ENCODE measurements at regions not wholly inside any gene's neighbourhood (a gene's known extent, or its start where the extent isn't known, plus 50 kb on each side); places are given as distances from the start of the nearest gene placed in this dataset.

DNA sequence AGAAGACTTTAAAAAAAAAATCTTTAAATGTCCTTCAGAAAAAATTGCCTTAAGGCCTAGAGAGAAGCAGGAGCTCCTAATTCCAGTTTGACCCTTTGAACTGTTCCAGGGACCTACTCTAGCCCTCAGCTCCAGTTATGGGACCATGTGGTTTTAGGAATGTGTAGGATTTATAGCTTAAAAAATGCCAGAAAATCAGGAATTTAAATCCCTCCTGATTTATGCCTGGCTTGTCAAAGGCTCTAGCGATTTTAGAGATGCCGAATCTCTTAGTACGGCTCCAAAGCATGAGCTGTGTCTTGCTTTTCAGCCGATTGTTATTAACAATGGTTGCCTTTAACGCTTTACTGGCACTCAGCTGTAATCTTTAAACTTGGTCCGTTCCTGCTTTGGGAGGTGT is 130.6 kb upstream of the NPVF start:
- DNase-seq (ENCODE audit: low spot score in 2 of 2), result peak; percentile 16 to 54
- peaks cover 16% of the 10 kb centered on the region for H3K4me1 ChIP-seq
- no peaks in the 10 kb centered on the region for H3K27me3 ChIP-seq (ENCODE audit: low read depth)
- no peak overlapping the region; the same call in 1 of the 2 replicates for H3K4me3 ChIP-seq
- no peaks in the 10 kb centered on the region for H3K9me3 ChIP-seq
- in situ Hi-C loops (cut with MboI; ENCODE audit: low sequenced_read_pairs), result no loop called here
- no peaks in the 10 kb centered on the region for H3K36me3 ChIP-seq (replicated peaks)

DNA sequence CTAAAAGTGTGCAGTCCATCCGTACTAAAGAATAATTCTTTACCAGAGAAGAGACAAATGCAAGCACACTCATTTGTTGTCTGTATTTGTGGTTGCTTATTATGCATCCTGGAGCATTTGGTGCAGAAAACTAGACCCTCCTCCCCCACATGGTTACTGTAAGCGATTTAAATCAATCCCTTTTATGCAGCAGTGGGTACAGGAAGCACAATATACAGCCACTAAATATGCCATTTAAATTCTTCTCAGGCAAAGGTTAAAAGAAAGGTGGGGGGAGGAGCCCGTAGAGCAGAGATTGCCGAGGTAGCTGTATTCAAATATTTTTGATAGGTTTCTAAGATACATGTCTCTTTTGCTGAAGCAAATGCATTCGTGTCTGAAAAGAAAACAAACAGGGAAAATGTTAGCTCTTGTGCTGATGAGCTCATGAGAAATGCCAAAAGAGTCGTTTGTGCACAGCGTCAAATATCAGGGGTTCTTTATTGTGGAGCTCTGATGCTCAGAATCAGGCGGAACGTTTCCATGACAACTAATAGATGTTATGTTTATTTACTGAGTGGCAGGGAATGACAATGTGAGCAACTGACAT is 131.3 kb upstream of the NPVF start:
- Histone ChIP-seq H3K27me3 (ENCODE audit: low read depth) (no peaks in the 10 kb centered on the region), H3K9me3 (no peaks in the 10 kb centered on the region), H3K4me1 (peaks cover 16% of the 10 kb centered on the region), H3K4me3 (no peak overlapping the region; the same call in 1 of the 2 replicates), H3K36me3 (replicated peaks) (no peaks in the 10 kb centered on the region)
- in situ Hi-C loops (cut with MboI; ENCODE audit: low sequenced_read_pairs), result no loop called here
- peak; percentile 38 to 77 for DNase-seq (ENCODE audit: low spot score in 2 of 2)

GRCh38 chr7:25360451-25360850 is 132.2 kb upstream of the NPVF start:
- in situ Hi-C loops (cut with MboI; ENCODE audit: low sequenced_read_pairs), result no loop called here
- Histone ChIP-seq H3K36me3 (replicated peaks) (no peaks in the 10 kb centered on the region), H3K4me3 (no peak overlapping the region), H3K9me3 (no peaks in the 10 kb centered on the region), H3K4me1 (peaks cover 16% of the 10 kb centered on the region), H3K27me3 (ENCODE audit: low read depth) (no peaks in the 10 kb centered on the region)
- no peak for DNase-seq (ENCODE audit: low spot score in 2 of 2)

- DNase-seq (ENCODE audit: low spot score in 2 of 2), result no peak
- H3K27me3 ChIP-seq (ENCODE audit: low read depth), result no peaks in the 10 kb centered on the region
- H3K4me3 ChIP-seq, result no peak overlapping the region
- H3K9me3 ChIP-seq, result no peaks in the 10 kb centered on the region
- no peaks in the 10 kb centered on the region for H3K36me3 ChIP-seq (replicated peaks)
- H3K4me1 ChIP-seq, result peaks cover 16% of the 10 kb centered on the region
- in situ Hi-C loops (cut with MboI; ENCODE audit: low sequenced_read_pairs), result no loop called here
These were observed 133.1 kb upstream of the NPVF start for GRCh38 chr7:25361387-25361786.

- no peaks in the 10 kb centered on the region for H3K9me3 ChIP-seq
- in situ Hi-C loops (cut with MboI; ENCODE audit: low sequenced_read_pairs), result no loop called here
- H3K36me3 ChIP-seq (replicated peaks), result no peaks in the 10 kb centered on the region
- no peak for DNase-seq (ENCODE audit: low spot score in 2 of 2)
- H3K4me1 ChIP-seq, result peaks cover 16% of the 10 kb centered on the region
- no peaks in the 10 kb centered on the region for H3K27me3 ChIP-seq (ENCODE audit: low read depth)
- H3K4me3 ChIP-seq, result no peak overlapping the region
These were observed 133.6 kb upstream of the NPVF start for GRCh38 chr7:25361863-25362262.

DNA sequence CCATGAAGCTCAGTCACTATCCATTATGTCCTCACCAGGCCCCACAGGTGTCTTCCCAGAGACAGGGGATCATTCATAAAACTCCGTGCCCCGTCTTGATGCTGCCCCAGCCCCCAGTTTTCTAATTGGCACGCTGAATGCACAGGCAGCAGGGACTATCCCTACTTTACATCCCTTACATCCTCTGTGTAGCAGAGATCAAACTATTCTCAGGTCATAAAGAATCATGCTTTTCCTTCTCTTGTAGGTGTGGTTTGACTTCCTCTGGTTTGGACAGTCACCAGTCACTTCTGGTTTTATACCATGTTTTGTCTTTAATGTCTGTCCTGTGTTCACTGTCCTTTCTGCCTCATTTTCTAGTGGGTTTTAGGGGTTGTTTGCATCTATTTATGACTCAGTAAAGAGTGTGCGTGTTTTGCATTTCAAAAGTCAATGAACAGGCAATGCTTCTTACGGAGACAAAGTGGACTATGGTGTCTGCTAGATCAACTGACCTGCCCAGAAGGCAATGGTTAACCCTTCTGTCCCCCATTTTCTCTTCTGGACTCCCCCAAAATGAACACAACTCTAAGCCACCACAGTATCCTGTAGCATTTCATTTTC is 140.4 kb upstream of the NPVF start:
- H3K27me3 ChIP-seq (ENCODE audit: low read depth), result no peaks in the 10 kb centered on the region
- no peak for DNase-seq (ENCODE audit: low spot score in 2 of 2)
- no peaks in the 10 kb centered on the region for H3K36me3 ChIP-seq (replicated peaks)
- no peak overlapping the region for H3K4me3 ChIP-seq
- H3K4me1 ChIP-seq, result no peaks in the 10 kb centered on the region; the same call in 1 of the 2 replicates
- peaks cover 6% of the 10 kb centered on the region; the same call in 1 of the 2 replicates for H3K9me3 ChIP-seq
- in situ Hi-C loops (cut with MboI; ENCODE audit: low sequenced_read_pairs), result no loop called here

- Histone ChIP-seq H3K9me3 (peaks cover 6% of the 10 kb centered on the region; the same call in 1 of the 2 replicates), H3K4me3 (no peak overlapping the region), H3K27me3 (ENCODE audit: low read depth) (no peaks in the 10 kb centered on the region), H3K36me3 (replicated peaks) (no peaks in the 10 kb centered on the region), H3K4me1 (no peaks in the 10 kb centered on the region; the same call in 1 of the 2 replicates)
- no peak for DNase-seq (ENCODE audit: low spot score in 2 of 2)
- in situ Hi-C loops (cut with MboI; ENCODE audit: low sequenced_read_pairs), result no loop called here
These were observed 141.5 kb upstream of the NPVF start for GRCh38 chr7:25369786-25370185.

GRCh38 chr7:25371972-25372371 is 143.7 kb upstream of the NPVF start:
- no peak for DNase-seq (ENCODE audit: low spot score in 2 of 2)
- H3K36me3 ChIP-seq (replicated peaks), result no peaks in the 10 kb centered on the region
- no peaks in the 10 kb centered on the region for H3K27me3 ChIP-seq (ENCODE audit: low read depth)
- in situ Hi-C loops (cut with MboI; ENCODE audit: low sequenced_read_pairs), result no loop called here
- H3K4me1 ChIP-seq, result no peaks in the 10 kb centered on the region; the same call in 1 of the 2 replicates
- H3K9me3 ChIP-seq, result peaks cover 9% of the 10 kb centered on the region; the same call in 1 of the 2 replicates
- H3K4me3 ChIP-seq, result no peak overlapping the region

DNA sequence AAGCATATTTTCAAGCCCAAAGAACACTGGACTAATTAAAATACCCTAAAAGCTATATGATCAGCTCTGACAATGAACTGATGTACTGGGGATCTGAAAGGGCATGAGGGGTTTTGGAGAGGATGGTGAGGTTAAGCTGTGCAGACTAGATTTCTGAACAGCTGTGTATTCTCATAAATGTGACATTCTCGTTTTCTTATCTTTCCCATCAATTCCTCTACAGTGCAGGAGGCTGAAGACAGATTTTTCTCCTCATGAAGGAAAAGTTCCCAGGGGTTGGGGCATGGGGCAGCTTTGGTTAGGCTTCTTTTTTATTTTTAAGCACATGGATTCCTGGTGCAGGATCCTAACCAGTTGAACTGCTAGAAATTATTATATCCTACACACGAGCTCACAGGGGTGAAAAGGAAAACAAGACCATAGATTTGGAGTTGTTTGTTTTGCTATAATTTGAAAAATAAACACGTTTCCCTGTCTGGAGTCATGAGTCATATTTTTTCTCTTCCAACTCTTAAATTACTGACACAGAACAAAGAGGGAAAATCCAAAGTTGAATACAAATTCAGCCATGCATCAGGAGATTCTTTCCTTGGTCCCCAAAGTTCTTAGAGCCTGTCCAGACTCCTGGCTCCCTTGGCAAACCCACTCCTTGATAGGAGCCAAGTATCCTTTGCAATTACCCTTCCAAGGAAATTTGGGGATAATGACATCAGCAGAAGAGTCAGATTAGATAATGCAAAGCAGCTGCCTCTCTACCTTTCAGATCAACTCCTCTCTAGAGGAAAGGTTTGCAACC is 147.7 kb upstream of the NPVF start:
- H3K4me3 ChIP-seq, result no peak overlapping the region
- H3K9me3 ChIP-seq, result peaks cover 9% of the 10 kb centered on the region; the same call in 1 of the 2 replicates
- peaks cover 11% of the 10 kb centered on the region for H3K4me1 ChIP-seq
- H3K27me3 ChIP-seq (ENCODE audit: low read depth), result no peaks in the 10 kb centered on the region
- H3K36me3 ChIP-seq (replicated peaks), result no peaks in the 10 kb centered on the region
- in situ Hi-C loops (cut with MboI; ENCODE audit: low sequenced_read_pairs), result no loop called here
- no peak for DNase-seq (ENCODE audit: low spot score in 2 of 2)

GRCh38 chr7:25379351-25380300 is 151.3 kb upstream of the NPVF start:
- DNase-seq (ENCODE audit: low spot score in 2 of 2), result no peak
- 0 out of 2 replicates have a peak, but pooled peaks cover 3% of the 10 kb centered on the region for H3K9me3 ChIP-seq
- no peaks in the 10 kb centered on the region for H3K36me3 ChIP-seq (replicated peaks)
- no peak overlapping the region for H3K4me3 ChIP-seq
- H3K4me1 ChIP-seq, result peaks cover 15% of the 10 kb centered on the region
- in situ Hi-C loops (cut with MboI; ENCODE audit: low sequenced_read_pairs), result no loop called here
- no peaks in the 10 kb centered on the region; the same call in 1 of the 2 replicates for H3K27me3 ChIP-seq (ENCODE audit: low read depth)

DNA sequence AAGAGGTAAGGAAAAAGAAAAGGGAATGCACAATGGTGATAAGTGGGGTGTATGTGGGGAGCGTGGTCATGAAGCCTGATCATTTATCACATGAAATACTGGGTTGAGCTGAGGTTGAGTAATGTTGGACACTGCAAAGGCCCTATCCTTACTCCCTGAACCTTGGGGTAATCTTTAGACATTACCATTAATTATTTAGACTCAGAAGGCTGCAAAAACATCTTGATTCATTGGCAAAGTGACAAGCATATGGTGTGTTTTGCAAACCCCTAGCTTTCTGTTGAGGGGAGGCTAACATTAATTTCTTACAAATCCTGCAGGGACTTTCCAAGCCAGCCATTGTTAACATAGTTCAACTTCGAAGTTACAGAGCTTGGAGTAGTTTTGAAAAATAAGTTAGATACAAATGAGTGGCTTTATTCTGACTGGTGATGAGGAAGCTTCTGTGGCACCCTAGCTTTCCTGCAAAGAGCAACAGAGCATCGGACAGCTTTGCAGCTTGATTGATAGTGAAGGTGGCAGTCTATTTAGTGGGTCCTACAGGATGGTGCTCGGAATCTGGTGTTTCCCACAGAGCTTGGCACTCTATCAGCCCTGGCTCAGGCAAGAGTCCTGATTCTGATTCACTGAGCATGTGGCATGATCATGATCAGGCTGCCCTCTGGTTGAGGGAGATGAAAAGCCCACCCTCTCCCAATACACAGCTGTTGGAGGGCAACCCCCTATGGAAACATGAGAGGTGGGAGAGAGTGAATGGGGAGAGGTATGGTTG is 153.7 kb upstream of the NPVF start:
- no peak overlapping the region for H3K4me3 ChIP-seq
- in situ Hi-C loops (cut with MboI; ENCODE audit: low sequenced_read_pairs), result no loop called here
- peaks cover 15% of the 10 kb centered on the region for H3K4me1 ChIP-seq
- H3K27me3 ChIP-seq (ENCODE audit: low read depth), result no peaks in the 10 kb centered on the region; the same call in 1 of the 2 replicates
- H3K9me3 ChIP-seq, result no peaks in the 10 kb centered on the region
- DNase-seq (ENCODE audit: low spot score in 2 of 2), result no peak
- no peaks in the 10 kb centered on the region for H3K36me3 ChIP-seq (replicated peaks)

- H3K4me3 ChIP-seq, result no peak overlapping the region
- H3K36me3 ChIP-seq (replicated peaks), result no peaks in the 10 kb centered on the region
- H3K27me3 ChIP-seq (ENCODE audit: low read depth), result no peaks in the 10 kb centered on the region; the same call in 1 of the 2 replicates
- DNase-seq (ENCODE audit: low spot score in 2 of 2), result no peak
- H3K9me3 ChIP-seq, result no peaks in the 10 kb centered on the region
- in situ Hi-C loops (cut with MboI; ENCODE audit: low sequenced_read_pairs), result no loop called here
- peaks cover 15% of the 10 kb centered on the region for H3K4me1 ChIP-seq
These were observed 154.6 kb upstream of the NPVF start for GRCh38 chr7:25382869-25383268.

Measured in HAP-1 (cell line).